ENCODE measurements at regions not wholly inside any gene's neighbourhood (a gene's known extent, or its start where the extent isn't known, plus 50 kb on each side); places are given as distances from the start of the nearest gene placed in this dataset.
"Not testable (repeated sequence)": the region's sequence is repeated elsewhere in the genome, so short reads cannot be mapped to it uniquely, and the experiment has no call there.

GRCh38 chr2:51795248-51795888 is 763.4 kb upstream of the NRXN1 start:
- DNase-seq: no peak

GRCh38 chr2:51791496-51791895 is 759.6 kb upstream of the NRXN1 start:
- no peak for DNase-seq

- no peak for DNase-seq
Observed at GRCh38 chr2:51790854-51791253, 758.9 kb upstream of the NRXN1 start.

- no peak for DNase-seq
Observed at GRCh38 chr2:51789918-51790317, 758.0 kb upstream of the NRXN1 start.

- peak in 1 of 2 experiments; percentile 53 for DNase-seq
Observed at GRCh38 chr2:51782921-51783765, 751.2 kb upstream of the NRXN1 start.

GRCh38 chr2:51781691-51782090 is 749.8 kb upstream of the NRXN1 start:
- no peak for DNase-seq

GRCh38 chr2:51780353-51780752 is 748.4 kb upstream of the NRXN1 start:
- no peak for DNase-seq

- DNase-seq: not testable (repeated sequence)
Observed at GRCh38 chr2:51779723-51780122, 747.8 kb upstream of the NRXN1 start.

GRCh38 chr2:51778806-51779205 is 746.9 kb upstream of the NRXN1 start:
- DNase-seq: no peak

- DNase-seq: not testable (repeated sequence)
Observed at GRCh38 chr2:51774606-51775005, 742.7 kb upstream of the NRXN1 start.

GRCh38 chr2:51760441-51760840 is 728.5 kb upstream of the NRXN1 start:
- DNase-seq: no peak

GRCh38 chr2:51758081-51758480 is 726.1 kb upstream of the NRXN1 start:
- no peak for DNase-seq

GRCh38 chr2:51734115-51734514 is 702.2 kb upstream of the NRXN1 start:
- DNase-seq: no peak

GRCh38 chr2:51723691-51724090 is 691.8 kb upstream of the NRXN1 start:
- no peak for DNase-seq

GRCh38 chr2:51722311-51722710 is 690.4 kb upstream of the NRXN1 start:
- DNase-seq: no peak

GRCh38 chr2:51720826-51721225 is 688.9 kb upstream of the NRXN1 start:
- DNase-seq: no peak

- DNase-seq: no peak
Observed at GRCh38 chr2:51718881-51719280, 686.9 kb upstream of the NRXN1 start.

- DNase-seq: no peak
Observed at GRCh38 chr2:51717312-51717711, 685.4 kb upstream of the NRXN1 start.

- DNase-seq: no peak
Observed at GRCh38 chr2:51711766-51712165, 679.8 kb upstream of the NRXN1 start.

- DNase-seq: no peak
Observed at GRCh38 chr2:51710222-51710621, 678.3 kb upstream of the NRXN1 start.

- DNase-seq: no peak
Observed at GRCh38 chr2:51707625-51708024, 675.7 kb upstream of the NRXN1 start.

GRCh38 chr2:51706220-51706619 is 674.3 kb upstream of the NRXN1 start:
- DNase-seq: no peak

GRCh38 chr2:51705417-51705816 is 673.5 kb upstream of the NRXN1 start:
- no peak for DNase-seq

GRCh38 chr2:51698021-51698420 is 666.1 kb upstream of the NRXN1 start:
- no peak for DNase-seq

Data from cerebellar nuclear complex (tissue), 1 donor.